Parathyroid adenoma (tissue), 2 donors: ENCODE measurements at regions not wholly inside any gene's neighbourhood (a gene's known extent, or its start where the extent isn't known, plus 50 kb on each side); places are given as distances from the start of the nearest gene placed in this dataset.

ENCODE experiments used
- H2AFZ ChIP-seq: fragments of 300-600 bp; sonication (generic); one replicate; pipeline ENCODE4 v1.7.0; 2017; ENCODE audit warnings: antibody characterized with exemption, mild to moderate bottlenecking
- H3K27ac ChIP-seq: fragments of 300-600 bp; sonication (generic); one replicate; pipeline ENCODE4 v1.7.0; 2017
- H3K27me3 ChIP-seq: fragments of 300-600 bp; sonication (generic); one replicate; pipeline ENCODE4 v1.7.0; 2017; ENCODE audit warnings: low read length; ENCODE audit not compliant: control insufficient read depth, insufficient read depth
- H3K36me3 ChIP-seq: fragments of 300-600 bp; sonication (generic); one replicate; pipeline ENCODE4 v1.7.0; 2017; ENCODE audit warnings: low read length; ENCODE audit not compliant: control insufficient read depth, insufficient read depth
- H3K4me1 ChIP-seq: fragments of 300-600 bp; sonication (generic); one replicate; pipeline ENCODE4 v1.7.0; 2017; ENCODE audit warnings: control low read depth
- H3K4me2 ChIP-seq: fragments of 300-600 bp; sonication (generic); one replicate; pipeline ENCODE4 v1.7.0; 2017; ENCODE audit warnings: low read length
- H3K4me3 ChIP-seq: fragments of 300-600 bp; sonication (generic); one replicate; pipeline ENCODE4 v1.7.0; 2017; ENCODE audit warnings: low read depth, low read length
- H3K79me2 ChIP-seq: fragments of 300-600 bp; sonication (generic); one replicate; pipeline ENCODE4 v1.7.0; 2017; ENCODE audit warnings: control low read depth
- H3K9ac ChIP-seq: fragments of 300-600 bp; sonication (generic); one replicate; pipeline ENCODE4 v1.7.0; 2017; ENCODE audit warnings: mild to moderate bottlenecking
- H3K9me3 ChIP-seq: fragments of 300-600 bp; sonication (generic); one replicate; pipeline ENCODE4 v1.7.0; 2017; ENCODE audit warnings: low read length; ENCODE audit not compliant: control insufficient read depth
- TF ChIP-seq, protein P1 (sequence below): fragments of 300-600 bp; sonication (generic); IDR thresholded peaks from one replicate; pipeline ENCODE4 v1.7.0; 2017; ENCODE audit warnings: antibody characterized with exemption, mild to moderate bottlenecking
- donor health status: primary hyperparathyroidism.

DNA sequence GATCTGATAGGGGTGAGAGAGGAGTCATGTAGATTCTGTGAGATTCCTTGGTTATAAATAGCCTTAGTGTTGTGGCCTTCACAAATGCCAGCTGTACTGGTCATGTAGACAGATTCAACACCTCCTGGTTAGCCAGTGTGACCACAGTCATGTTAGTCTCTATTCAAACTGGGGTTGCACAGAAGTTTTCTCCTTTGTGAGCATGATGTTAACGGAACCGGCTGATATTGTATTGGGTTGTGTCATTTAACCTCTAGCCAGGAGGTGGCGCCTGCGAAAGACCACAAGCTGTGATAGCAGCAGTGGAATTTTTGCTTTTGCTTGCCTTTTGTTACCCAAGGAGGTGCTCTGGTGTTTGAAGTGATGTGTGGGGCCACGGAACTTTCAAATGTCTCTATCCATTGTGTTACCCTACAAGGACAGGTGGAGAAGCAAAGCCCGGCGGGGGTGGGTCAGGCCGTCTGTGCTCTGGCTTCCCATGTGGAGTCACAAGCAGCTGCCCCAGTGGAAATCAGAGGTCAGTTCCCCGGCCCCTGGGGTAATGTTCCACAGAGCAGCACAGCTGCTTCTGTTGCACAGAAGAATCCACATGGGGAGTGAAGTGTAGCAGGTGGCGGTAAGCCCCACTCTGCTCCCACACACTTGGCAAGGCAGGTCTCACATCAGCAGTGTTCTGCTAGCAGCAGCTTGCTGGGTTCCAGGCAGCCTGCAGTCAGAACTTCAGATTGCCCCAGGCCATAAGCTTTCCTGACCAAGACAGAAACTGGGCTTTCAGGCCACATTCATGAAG, 112.6 kb downstream of the ADAMTS1 start:
- no peak overlapping the region for H3K27ac ChIP-seq

GRCh38 chr21:26719750-26720149, 125.5 kb downstream of the ADAMTS1 start:
- H3K4me1 ChIP-seq, result no peaks in the 10 kb centered on the region
- H3K27me3 ChIP-seq, result no peaks in the 10 kb centered on the region
- no peak overlapping the region for H3K9ac ChIP-seq
- no peak overlapping the region for H3K27ac ChIP-seq
- H3K79me2 ChIP-seq, result no peaks in the 10 kb centered on the region
- no peaks in the 10 kb centered on the region for H3K9me3 ChIP-seq
- no peak overlapping the region for H2AFZ ChIP-seq
- H3K36me3 ChIP-seq, result no peaks in the 10 kb centered on the region
- no peak overlapping the region for H3K4me2 ChIP-seq
- no peak overlapping the region for H3K4me3 ChIP-seq
- TF ChIP-seq, protein P1, sequence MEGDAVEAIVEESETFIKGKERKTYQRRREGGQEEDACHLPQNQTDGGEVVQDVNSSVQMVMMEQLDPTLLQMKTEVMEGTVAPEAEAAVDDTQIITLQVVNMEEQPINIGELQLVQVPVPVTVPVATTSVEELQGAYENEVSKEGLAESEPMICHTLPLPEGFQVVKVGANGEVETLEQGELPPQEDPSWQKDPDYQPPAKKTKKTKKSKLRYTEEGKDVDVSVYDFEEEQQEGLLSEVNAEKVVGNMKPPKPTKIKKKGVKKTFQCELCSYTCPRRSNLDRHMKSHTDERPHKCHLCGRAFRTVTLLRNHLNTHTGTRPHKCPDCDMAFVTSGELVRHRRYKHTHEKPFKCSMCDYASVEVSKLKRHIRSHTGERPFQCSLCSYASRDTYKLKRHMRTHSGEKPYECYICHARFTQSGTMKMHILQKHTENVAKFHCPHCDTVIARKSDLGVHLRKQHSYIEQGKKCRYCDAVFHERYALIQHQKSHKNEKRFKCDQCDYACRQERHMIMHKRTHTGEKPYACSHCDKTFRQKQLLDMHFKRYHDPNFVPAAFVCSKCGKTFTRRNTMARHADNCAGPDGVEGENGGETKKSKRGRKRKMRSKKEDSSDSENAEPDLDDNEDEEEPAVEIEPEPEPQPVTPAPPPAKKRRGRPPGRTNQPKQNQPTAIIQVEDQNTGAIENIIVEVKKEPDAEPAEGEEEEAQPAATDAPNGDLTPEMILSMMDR, result no peak

More for the DNA sequence above, 112.6 kb downstream of the ADAMTS1 start:
- Histone ChIP-seq H3K9ac (no peak overlapping the region), H3K4me2 (no peak overlapping the region), H3K4me3 (no peak overlapping the region), H3K4me1 (no peaks in the 10 kb centered on the region), H3K9me3 (no peaks in the 10 kb centered on the region), H3K79me2 (no peaks in the 10 kb centered on the region), H3K27me3 (no peaks in the 10 kb centered on the region), H2AFZ (no peak overlapping the region), H3K36me3 (no peaks in the 10 kb centered on the region)
- TF ChIP-seq, protein P1, result peak; percentile 34

DNA sequence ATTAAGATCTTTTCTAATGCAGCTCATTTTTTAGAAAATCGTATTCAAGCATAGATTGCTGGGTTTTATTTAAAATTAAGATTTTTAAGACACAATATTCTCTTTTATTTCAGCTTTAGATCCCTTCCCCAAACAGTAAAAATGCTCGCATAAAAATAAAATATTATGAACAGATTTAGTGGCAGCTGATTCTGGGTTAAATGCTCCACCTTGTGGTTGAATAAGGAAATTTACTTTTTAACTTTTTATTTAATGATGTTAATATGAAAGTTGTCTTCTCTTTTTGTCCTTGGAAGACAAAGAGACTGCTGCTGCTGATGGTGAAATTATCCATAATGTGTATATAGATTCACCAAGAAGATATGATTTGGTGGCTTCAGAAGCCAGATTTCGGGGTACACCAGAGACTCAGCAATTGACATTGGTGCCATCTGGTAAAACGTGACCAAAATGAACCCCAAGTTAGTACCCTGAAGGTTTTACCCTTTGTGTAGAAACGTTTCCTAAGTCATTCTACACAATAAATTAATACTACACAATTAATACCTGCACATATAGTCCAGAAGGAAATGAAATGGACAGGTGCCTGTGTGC, 128.0 kb downstream of the ADAMTS1 start:
- Histone ChIP-seq H3K79me2 (no peaks in the 10 kb centered on the region), H3K9me3 (no peaks in the 10 kb centered on the region), H2AFZ (no peak overlapping the region), H3K36me3 (no peaks in the 10 kb centered on the region), H3K27me3 (no peaks in the 10 kb centered on the region), H3K4me3 (no peak overlapping the region), H3K27ac (no peak overlapping the region), H3K9ac (no peak overlapping the region), H3K4me1 (no peaks in the 10 kb centered on the region), H3K4me2 (no peak overlapping the region)
- TF ChIP-seq, protein P1, result peak; percentile 22

DNA sequence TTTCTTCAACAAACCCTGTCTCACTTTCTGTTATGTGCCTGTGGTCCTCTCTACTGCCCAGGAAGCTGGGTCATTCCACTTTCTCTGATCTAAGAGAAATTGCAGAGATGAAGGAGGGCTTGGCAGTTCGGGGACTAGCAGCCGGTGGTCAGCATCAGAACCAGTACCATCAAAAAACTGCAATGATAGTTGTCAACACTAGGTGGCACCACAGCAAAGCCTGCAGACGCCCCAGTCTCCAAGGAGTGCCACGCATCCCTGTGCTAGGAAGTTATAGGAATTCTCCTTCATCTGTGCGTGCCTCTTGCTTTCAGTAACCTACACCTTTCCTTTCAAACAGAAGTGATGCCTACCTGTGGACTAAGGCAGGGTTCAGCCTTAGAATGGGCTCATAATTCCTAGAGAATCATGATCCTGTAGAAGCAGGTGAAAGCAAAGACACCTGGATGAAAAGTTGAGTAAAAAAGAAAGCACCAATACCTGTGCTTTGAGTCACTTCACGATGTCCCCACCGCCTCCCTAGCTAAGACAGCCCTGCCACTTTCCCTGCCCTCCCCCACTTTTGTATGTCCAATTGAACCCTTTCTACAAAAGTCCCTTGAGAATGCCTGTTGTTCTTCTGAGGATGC, 129.2 kb downstream of the ADAMTS1 start:
- no peak overlapping the region for H2AFZ ChIP-seq
- H3K4me3 ChIP-seq, result no peak overlapping the region
- H3K9ac ChIP-seq, result no peak overlapping the region
- no peaks in the 10 kb centered on the region for H3K4me1 ChIP-seq
- TF ChIP-seq, protein P1, result peak; percentile 24
- no peak overlapping the region for H3K27ac ChIP-seq
- no peaks in the 10 kb centered on the region for H3K36me3 ChIP-seq
- no peaks in the 10 kb centered on the region for H3K79me2 ChIP-seq
- no peaks in the 10 kb centered on the region for H3K27me3 ChIP-seq
- H3K9me3 ChIP-seq, result no peaks in the 10 kb centered on the region
- H3K4me2 ChIP-seq, result no peak overlapping the region
